Naive thymus-derived CD8-positive, alpha-beta T cell (primary cell): ENCODE measurements at regions not wholly inside any gene's neighbourhood (a gene's known extent, or its start where the extent isn't known, plus 50 kb on each side); places are given as distances from the start of the nearest gene placed in this dataset.
"Not testable (repeated sequence)": the region's sequence is repeated elsewhere in the genome, so short reads cannot be mapped to it uniquely, and the experiment has no call there.

ENCODE experiments used
- ATAC-seq, 2 donors: fragments of 150-1000 bp; cut with Tn5 transposase in 1 of 2; sonication (Bioruptor Pico), chemical (Tn5 transposase) in 1 of 2; 1 replicate in 1 of 2; 2 replicates in 1 of 2; pipeline ENCODE4 v1.10.0; 2021; ENCODE audit warnings: mild to moderate bottlenecking in 2 of 2, moderate library complexity in 2 of 2
- POLR2A ChIA-PET: fragments of 350-600 bp; sonication (Branson Sonifier 250); formaldehyde crosslinking; loops from one replicate; lab custom pipeline; 2021; ENCODE audit warnings: antibody characterized with exemption; lab: Charles Lee
- DNase-seq, 10 donors: peaks; one replicate each; pipeline versions ENCODE4 v3.0.0 to v3.0.0-alpha.2; 2020 to 2022
- H3K27ac Mint-ChIP-seq, 10 donors: one replicate each; pipeline ENCODE4 v1.8.0; 2020 to 2022; ENCODE audit warnings: mild to moderate bottlenecking in 10 of 10, mixed read lengths in 10 of 10, moderate library complexity in 4 of 10, inconsistent platforms in 1 of 10
- H3K27me3 Mint-ChIP-seq, 5 donors: one replicate each; pipeline ENCODE4 v1.8.0; 2021 to 2022; ENCODE audit warnings: mixed read lengths in 5 of 5
- H3K36me3 Mint-ChIP-seq, 3 donors: one replicate each; pipeline ENCODE4 v1.8.0; 2020 to 2022; ENCODE audit warnings: mixed read lengths in 3 of 3, mild to moderate bottlenecking in 2 of 3, inconsistent platforms in 1 of 3
- H3K4me1 Mint-ChIP-seq, 4 donors: one replicate each; pipeline ENCODE4 v1.8.0; 2021 to 2022; ENCODE audit warnings: mixed read lengths in 4 of 4
- H3K4me3 Mint-ChIP-seq, 10 donors: one replicate each; pipeline ENCODE4 v1.8.0; 2020 to 2022; ENCODE audit warnings: mild to moderate bottlenecking in 10 of 10, mixed read lengths in 10 of 10, moderate library complexity in 6 of 10, inconsistent platforms in 1 of 10
- H3K9me3 Mint-ChIP-seq, 9 donors: one replicate each; pipeline ENCODE4 v1.8.0; 2020 to 2022; ENCODE audit warnings: mixed read lengths in 9 of 9, mild to moderate bottlenecking in 3 of 9, inconsistent platforms in 1 of 9, moderate library complexity in 1 of 9

- no peak for DNase-seq
- POLR2A ChIA-PET = no interaction called here
- no peaks in the 10 kb centered on the region for H3K27me3 Mint-ChIP-seq
- ATAC-seq = no peak
- H3K9me3 Mint-ChIP-seq = peaks cover 0 to 10% (median 1%) of the 10 kb centered on the region in 9 donors
- no peak overlapping the region for H3K4me3 Mint-ChIP-seq
- no peaks in the 10 kb centered on the region for H3K4me1 Mint-ChIP-seq
- no peaks in the 10 kb centered on the region for H3K36me3 Mint-ChIP-seq
- H3K27ac Mint-ChIP-seq = no peak overlapping the region
These were observed 919.9 kb downstream of the SLITRK1 start for GRCh38 chr13:82962397-82962796.

GRCh38 chr13:82961757-82962156, 920.5 kb downstream of the SLITRK1 start:
- ATAC-seq (no peak), DNase-seq (no peak)
- Mint-ChIP-seq H3K4me1 (no peaks in the 10 kb centered on the region), H3K27me3 (no peaks in the 10 kb centered on the region), H3K36me3 (no peaks in the 10 kb centered on the region), H3K9me3 (peaks cover 0 to 8% (median 2%) of the 10 kb centered on the region in 9 donors), H3K27ac (no peak overlapping the region), H3K4me3 (no peak overlapping the region)
- POLR2A ChIA-PET = no interaction called here

GRCh38 chr13:82952336-82952735, 929.9 kb downstream of the SLITRK1 start:
- H3K4me1 Mint-ChIP-seq, H3K36me3 Mint-ChIP-seq, H3K27me3 Mint-ChIP-seq, ATAC-seq, H3K4me3 Mint-ChIP-seq, POLR2A ChIA-PET, DNase-seq, H3K27ac Mint-ChIP-seq: not testable (repeated sequence)
- peaks cover 2 to 39% (median 5%) of the 10 kb centered on the region in 9 donors for H3K9me3 Mint-ChIP-seq

- H3K27ac Mint-ChIP-seq = no peak overlapping the region
- DNase-seq = no peak
- POLR2A ChIA-PET = no interaction called here
- no peak overlapping the region for H3K4me3 Mint-ChIP-seq
- H3K9me3 Mint-ChIP-seq = peaks cover 0 to 25% (median 2%) of the 10 kb centered on the region in 9 donors
- no peaks in the 10 kb centered on the region for H3K36me3 Mint-ChIP-seq
- H3K4me1 Mint-ChIP-seq = no peaks in the 10 kb centered on the region
- no peak for ATAC-seq
- H3K27me3 Mint-ChIP-seq = no peaks in the 10 kb centered on the region
These were observed 934.6 kb downstream of the SLITRK1 start for GRCh38 chr13:82947683-82948082.

GRCh38 chr13:82947191-82947621, 935.1 kb downstream of the SLITRK1 start:
- no peak overlapping the region for H3K27ac Mint-ChIP-seq
- peaks cover 0 to 25% (median 1%) of the 10 kb centered on the region in 9 donors for H3K9me3 Mint-ChIP-seq

GRCh38 chr13:82938644-82939043, 943.6 kb downstream of the SLITRK1 start:
- Mint-ChIP-seq H3K27me3 (peaks cover 0 to 1% (median 0%) of the 10 kb centered on the region in 5 donors), H3K36me3 (no peaks in the 10 kb centered on the region), H3K4me1 (no peaks in the 10 kb centered on the region), H3K4me3 (no peak overlapping the region), H3K27ac (no peak overlapping the region), H3K9me3 (peaks cover 0 to 10% (median 4%) of the 10 kb centered on the region in 9 donors)
- POLR2A ChIA-PET = no interaction called here
- ATAC-seq (no peak), DNase-seq (no peak)

More at GRCh38 chr13:82947191-82947621, 935.1 kb downstream of the SLITRK1 start:
- H3K4me1 Mint-ChIP-seq = no peaks in the 10 kb centered on the region
- no peak for DNase-seq
- H3K27me3 Mint-ChIP-seq = no peaks in the 10 kb centered on the region
- ATAC-seq = no peak
- no peak overlapping the region for H3K4me3 Mint-ChIP-seq
- no peaks in the 10 kb centered on the region for H3K36me3 Mint-ChIP-seq
- POLR2A ChIA-PET = no interaction called here

GRCh38 chr13:82934000-82934399, 948.3 kb downstream of the SLITRK1 start:
- H3K36me3 Mint-ChIP-seq = no peaks in the 10 kb centered on the region
- H3K9me3 Mint-ChIP-seq = peaks cover 0 to 10% (median 4%) of the 10 kb centered on the region in 9 donors
- POLR2A ChIA-PET = no interaction called here
- no peak overlapping the region for H3K27ac Mint-ChIP-seq
- no peak overlapping the region for H3K4me3 Mint-ChIP-seq
- no peak for DNase-seq
- peaks cover 0 to 1% (median 0%) of the 10 kb centered on the region in 5 donors for H3K27me3 Mint-ChIP-seq
- ATAC-seq = no peak
- H3K4me1 Mint-ChIP-seq = no peaks in the 10 kb centered on the region

- Mint-ChIP-seq H3K9me3 (peaks cover 0 to 15% (median 0%) of the 10 kb centered on the region in 9 donors), H3K36me3 (no peaks in the 10 kb centered on the region), H3K27ac (no peak overlapping the region), H3K27me3 (no peaks in the 10 kb centered on the region), H3K4me1 (no peaks in the 10 kb centered on the region), H3K4me3 (no peak overlapping the region)
- DNase-seq = no peak
- POLR2A ChIA-PET = no interaction called here
- ATAC-seq = no peak
These were observed 957.2 kb downstream of the SLITRK1 start for GRCh38 chr13:82925114-82925513.

GRCh38 chr13:82917984-82918383, 964.3 kb downstream of the SLITRK1 start:
- no peak for ATAC-seq
- Mint-ChIP-seq H3K27ac (no peak overlapping the region), H3K9me3 (peaks cover 0 to 22% (median 5%) of the 10 kb centered on the region in 9 donors), H3K4me1 (no peaks in the 10 kb centered on the region), H3K27me3 (no peaks in the 10 kb centered on the region), H3K4me3 (no peak overlapping the region), H3K36me3 (no peaks in the 10 kb centered on the region)
- POLR2A ChIA-PET = no interaction called here
- no peak for DNase-seq

- Mint-ChIP-seq H3K27ac (no peak overlapping the region), H3K27me3 (no peaks in the 10 kb centered on the region), H3K4me1 (no peaks in the 10 kb centered on the region), H3K36me3 (no peaks in the 10 kb centered on the region), H3K4me3 (no peak overlapping the region), H3K9me3 (peaks cover 0 to 17% (median 4%) of the 10 kb centered on the region in 9 donors)
- POLR2A ChIA-PET = no interaction called here
- no peak for DNase-seq
- ATAC-seq = no peak
These were observed 969.7 kb downstream of the SLITRK1 start for GRCh38 chr13:82912564-82912963.

- POLR2A ChIA-PET = no interaction called here
- Mint-ChIP-seq H3K27me3 (no peaks in the 10 kb centered on the region), H3K4me1 (no peaks in the 10 kb centered on the region), H3K4me3 (no peak overlapping the region), H3K36me3 (peaks cover 0 to 2% (median 0%) of the 10 kb centered on the region in 3 donors), H3K27ac (no peak overlapping the region), H3K9me3 (peaks cover 0 to 21% (median 3%) of the 10 kb centered on the region in 9 donors)
- ATAC-seq (no peak), DNase-seq (no peak)
These were observed 977.2 kb downstream of the SLITRK1 start for GRCh38 chr13:82905071-82905470.

GRCh38 chr13:82900453-82900852, 981.8 kb downstream of the SLITRK1 start:
- Mint-ChIP-seq H3K4me3 (no peak overlapping the region), H3K9me3 (peaks cover 0 to 24% (median 3%) of the 10 kb centered on the region in 9 donors), H3K36me3 (peaks cover 0 to 7% (median 0%) of the 10 kb centered on the region in 3 donors), H3K4me1 (no peaks in the 10 kb centered on the region), H3K27me3 (no peaks in the 10 kb centered on the region), H3K27ac (no peak overlapping the region)
- POLR2A ChIA-PET = no interaction called here
- ATAC-seq (no peak), DNase-seq (no peak)

- Mint-ChIP-seq H3K9me3 (peaks cover 0 to 24% (median 2%) of the 10 kb centered on the region in 9 donors), H3K4me1 (no peaks in the 10 kb centered on the region), H3K36me3 (peaks cover 0 to 7% (median 0%) of the 10 kb centered on the region in 3 donors), H3K4me3 (no peak overlapping the region), H3K27ac (no peak overlapping the region), H3K27me3 (no peaks in the 10 kb centered on the region)
- DNase-seq (no peak), ATAC-seq (no peak)
- POLR2A ChIA-PET = no interaction called here
These were observed 983.7 kb downstream of the SLITRK1 start for GRCh38 chr13:82898586-82898985.

- no peak for ATAC-seq
- Mint-ChIP-seq H3K36me3 (no peaks in the 10 kb centered on the region), H3K27ac (no peak overlapping the region), H3K27me3 (no peaks in the 10 kb centered on the region), H3K9me3 (peaks cover 0 to 12% (median 7%) of the 10 kb centered on the region in 9 donors), H3K4me3 (no peak overlapping the region), H3K4me1 (no peaks in the 10 kb centered on the region)
- POLR2A ChIA-PET = no interaction called here
- no peak for DNase-seq
These were observed 1002.4 kb downstream of the SLITRK1 start for GRCh38 chr13:82879921-82880320.
